Stimulated activated CD4-positive, alpha-beta T cell treated with anti-CD3 and anti-CD28 coated beads, Interleukin-12 subunit alpha, Interleukin-12 subunit beta, amount 100 ng/mL, for 24 hours (primary cell): ENCODE measurements at regions not wholly inside any gene's neighbourhood (a gene's known extent, or its start where the extent isn't known, plus 50 kb on each side); places are given as distances from the start of the nearest gene placed in this dataset.

Experiments
- DNase-seq, 2 experiments: peaks; one replicate each; pipeline ENCODE4 v3.0.0-alpha.2; 2020; ENCODE audit warnings: low read depth in 2 of 2

GRCh38 chr16:64459821-64460220 lies 662.0 kb downstream of the CDH11 start:
- no peak for DNase-seq

DNA sequence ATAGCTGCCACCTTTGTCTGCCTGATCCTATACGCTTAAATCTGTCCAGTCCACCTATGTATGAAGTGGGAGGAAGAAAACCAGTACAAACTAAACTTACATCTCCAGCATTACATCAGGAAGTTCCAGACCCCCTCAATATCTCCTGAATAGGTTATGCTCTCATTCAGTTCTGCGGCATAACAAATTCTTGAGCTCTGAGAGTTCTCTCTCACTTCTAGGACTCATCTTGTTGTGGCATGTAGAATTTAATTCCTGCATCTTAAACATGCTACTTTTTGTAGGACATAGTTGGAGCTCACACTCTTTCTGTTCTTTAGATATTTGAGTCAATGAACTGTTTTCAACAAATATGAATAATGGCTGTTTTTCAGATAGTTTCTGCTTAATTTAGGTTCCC lies 662.5 kb downstream of the CDH11 start:
- DNase-seq: no peak

- DNase-seq: no peak
These were observed 666.6 kb downstream of the CDH11 start for GRCh38 chr16:64455275-64455674.

DNA sequence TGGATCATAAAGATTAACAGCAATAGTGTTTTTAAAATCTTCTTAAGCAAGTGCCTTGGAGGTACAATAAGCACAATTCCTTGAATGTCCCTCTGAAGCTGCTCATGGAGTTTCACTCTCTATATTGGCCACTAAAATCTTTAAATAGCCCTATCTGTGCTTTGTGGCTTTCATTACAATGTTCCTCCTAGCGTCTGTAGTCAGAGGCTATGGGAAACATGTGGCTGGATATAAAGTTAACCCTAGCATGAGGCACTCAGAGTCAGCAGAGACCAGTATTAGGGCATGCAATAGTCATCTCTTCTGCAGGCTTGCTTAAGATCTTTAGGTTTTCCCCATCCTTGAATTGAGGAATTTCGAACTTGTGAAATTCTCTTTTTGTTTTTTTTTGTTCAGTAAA lies 668.2 kb downstream of the CDH11 start:
- DNase-seq: no peak

- DNase-seq: no peak
These were observed 669.4 kb downstream of the CDH11 start for GRCh38 chr16:64452446-64452845.

DNA sequence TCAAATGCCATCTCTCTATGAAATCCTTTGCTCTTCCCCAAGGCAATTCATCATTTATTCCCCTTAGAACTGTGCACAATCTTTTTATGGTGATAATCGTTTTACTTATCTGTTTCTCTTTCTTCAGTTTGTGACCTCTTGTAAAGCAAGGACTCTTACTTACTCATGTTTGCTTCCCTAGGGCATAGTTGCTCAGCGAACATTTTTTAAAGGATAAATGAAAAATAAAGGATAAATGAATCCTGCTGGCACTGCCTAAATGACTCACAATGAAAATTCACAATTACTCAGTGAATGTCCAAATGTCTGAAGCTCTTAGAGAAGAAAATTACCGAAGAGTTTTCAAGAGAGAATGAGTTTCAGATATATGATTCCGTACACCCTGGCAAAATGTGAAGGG lies 671.7 kb downstream of the CDH11 start:
- DNase-seq: no peak

DNA sequence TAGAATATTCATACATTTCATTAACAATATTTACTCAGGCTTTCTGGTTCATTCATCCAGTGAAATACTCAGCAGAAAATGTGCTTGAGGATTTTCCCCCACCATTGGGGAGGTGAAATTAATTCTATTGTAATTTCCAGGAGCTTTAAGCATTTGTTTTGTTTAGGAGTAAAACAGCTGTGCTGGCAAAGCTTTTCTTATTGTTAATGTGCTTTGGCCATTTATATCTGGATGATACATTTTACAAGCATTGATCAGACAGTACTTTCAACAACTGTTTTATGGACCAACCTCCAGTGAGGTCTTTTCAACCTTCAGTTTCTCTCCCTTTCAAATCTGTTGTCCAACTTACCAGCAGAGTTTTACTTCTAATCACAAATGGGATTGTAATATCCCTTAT lies 672.4 kb downstream of the CDH11 start:
- DNase-seq: no peak

DNA sequence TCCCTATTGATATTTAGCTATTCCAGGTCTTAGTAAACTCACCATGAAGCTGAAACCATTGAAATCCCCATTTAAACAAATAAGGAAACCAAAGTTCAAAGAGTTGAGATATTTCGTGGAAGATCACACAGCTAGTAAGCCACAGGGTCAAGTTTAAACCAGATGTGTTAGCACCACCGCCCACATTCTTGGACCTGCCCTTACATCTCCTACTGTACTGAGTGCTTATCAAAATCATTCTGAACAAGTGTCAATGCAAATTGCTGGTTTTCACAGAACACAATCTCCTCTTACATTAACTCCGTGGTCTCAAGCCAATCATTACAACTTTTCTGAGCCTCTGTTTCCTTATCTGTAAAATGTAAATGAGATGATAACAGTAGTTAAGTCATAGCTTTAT lies 676.2 kb downstream of the CDH11 start:
- no peak for DNase-seq

GRCh38 chr16:64445245-64445644 lies 676.6 kb downstream of the CDH11 start:
- DNase-seq: no peak

DNA sequence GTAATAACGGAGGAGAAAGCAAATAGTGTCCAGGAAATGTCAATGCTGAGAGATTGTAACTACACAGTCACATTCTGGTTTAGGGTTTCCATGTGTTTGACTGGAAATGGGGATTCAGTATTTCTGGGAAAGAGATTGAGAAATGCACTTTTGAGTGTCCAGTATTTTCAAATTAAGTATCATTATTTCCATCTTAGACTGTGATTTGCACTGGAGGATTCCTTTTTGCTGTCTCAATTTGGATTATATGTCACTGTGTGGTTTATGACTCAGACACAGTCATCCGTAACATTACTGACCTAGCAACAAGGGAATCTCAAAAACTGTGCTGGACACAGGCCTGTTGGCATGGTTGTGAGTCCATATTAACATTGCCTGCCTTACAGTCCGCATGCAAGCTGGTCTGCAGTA lies 681.4 kb downstream of the CDH11 start:
- DNase-seq: no peak

- DNase-seq: no peak
These were observed 681.9 kb downstream of the CDH11 start for GRCh38 chr16:64440005-64440404.

- DNase-seq: no peak
These were observed 684.0 kb downstream of the CDH11 start for GRCh38 chr16:64437706-64438324.

- no peak for DNase-seq
These were observed 687.3 kb downstream of the CDH11 start for GRCh38 chr16:64434526-64435069.

GRCh38 chr16:64428463-64429113 lies 693.3 kb downstream of the CDH11 start:
- no peak for DNase-seq

- DNase-seq: no peak
These were observed 695.7 kb downstream of the CDH11 start for GRCh38 chr16:64426131-64426666.

- DNase-seq: no peak
These were observed 696.5 kb downstream of the CDH11 start for GRCh38 chr16:64425381-64425780.

- no peak for DNase-seq
These were observed 699.6 kb downstream of the CDH11 start for GRCh38 chr16:64422259-64422658.

GRCh38 chr16:64421515-64421914 lies 700.3 kb downstream of the CDH11 start:
- no peak for DNase-seq

GRCh38 chr16:64419832-64420231 lies 702.0 kb downstream of the CDH11 start:
- DNase-seq: no peak

DNA sequence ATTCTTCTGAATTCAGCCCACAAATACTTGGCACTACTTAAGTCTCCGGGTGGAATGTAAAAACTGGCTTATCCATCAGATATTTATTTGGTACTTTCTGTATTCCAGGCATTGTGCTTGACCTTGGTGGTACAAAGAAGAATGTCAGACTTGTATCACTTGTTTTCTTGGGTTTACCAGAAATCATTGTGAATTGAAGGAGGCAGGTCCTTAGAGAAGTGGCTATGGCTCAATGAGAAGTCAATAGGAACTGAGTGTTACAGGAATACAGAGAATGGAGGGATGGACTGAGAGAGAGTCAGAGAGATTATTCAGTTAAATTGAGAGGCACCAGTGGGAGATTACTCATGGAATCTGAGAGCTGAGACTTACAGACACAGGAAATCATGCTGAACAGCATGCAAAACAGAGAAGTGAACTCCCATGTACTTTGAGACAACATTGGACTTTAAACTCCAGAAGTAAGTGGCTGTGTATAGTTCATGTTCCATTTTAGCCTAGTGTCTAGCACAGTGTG lies 704.1 kb downstream of the CDH11 start:
- DNase-seq: no peak

GRCh38 chr16:64416216-64417005 lies 705.5 kb downstream of the CDH11 start:
- DNase-seq: no peak

- no peak for DNase-seq
These were observed 709.1 kb downstream of the CDH11 start for GRCh38 chr16:64412578-64413280.
